ENCODE measurements at regions not wholly inside any gene's neighbourhood (a gene's known extent, or its start where the extent isn't known, plus 50 kb on each side); places are given as distances from the start of the nearest gene placed in this dataset.

DNA sequence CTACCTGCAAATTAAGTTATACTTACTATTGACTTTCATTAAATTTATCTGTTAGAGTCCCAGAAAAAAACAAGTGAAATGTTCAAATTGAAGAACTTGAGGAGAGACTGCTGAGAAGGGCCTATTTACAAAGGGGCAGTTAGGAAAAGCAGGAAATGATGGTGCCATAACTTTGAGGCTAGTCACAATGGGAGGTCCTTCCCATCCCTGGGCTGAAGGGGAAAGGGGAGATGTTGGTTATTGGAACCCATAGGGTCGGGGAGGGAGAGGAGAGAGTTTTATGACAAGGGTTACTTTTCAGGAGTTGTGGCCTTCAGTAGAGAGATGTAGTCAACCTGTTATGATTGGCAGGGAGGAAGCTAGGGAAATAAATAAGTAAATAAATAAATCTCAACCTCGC, 169.1 kb downstream of the DMRT2 start:
- TF ChIP-seq, protein P1, sequence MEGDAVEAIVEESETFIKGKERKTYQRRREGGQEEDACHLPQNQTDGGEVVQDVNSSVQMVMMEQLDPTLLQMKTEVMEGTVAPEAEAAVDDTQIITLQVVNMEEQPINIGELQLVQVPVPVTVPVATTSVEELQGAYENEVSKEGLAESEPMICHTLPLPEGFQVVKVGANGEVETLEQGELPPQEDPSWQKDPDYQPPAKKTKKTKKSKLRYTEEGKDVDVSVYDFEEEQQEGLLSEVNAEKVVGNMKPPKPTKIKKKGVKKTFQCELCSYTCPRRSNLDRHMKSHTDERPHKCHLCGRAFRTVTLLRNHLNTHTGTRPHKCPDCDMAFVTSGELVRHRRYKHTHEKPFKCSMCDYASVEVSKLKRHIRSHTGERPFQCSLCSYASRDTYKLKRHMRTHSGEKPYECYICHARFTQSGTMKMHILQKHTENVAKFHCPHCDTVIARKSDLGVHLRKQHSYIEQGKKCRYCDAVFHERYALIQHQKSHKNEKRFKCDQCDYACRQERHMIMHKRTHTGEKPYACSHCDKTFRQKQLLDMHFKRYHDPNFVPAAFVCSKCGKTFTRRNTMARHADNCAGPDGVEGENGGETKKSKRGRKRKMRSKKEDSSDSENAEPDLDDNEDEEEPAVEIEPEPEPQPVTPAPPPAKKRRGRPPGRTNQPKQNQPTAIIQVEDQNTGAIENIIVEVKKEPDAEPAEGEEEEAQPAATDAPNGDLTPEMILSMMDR (IDR thresholded peaks at IDR 0.05; ENCODE audit: low read length) = no peak
- no peak for TF ChIP-seq EZH2 (IDR thresholded peaks at IDR 0.05; ENCODE audit: borderline replicate concordance, low read length)

Measured in OCI-LY1 (cell line).